ENCODE measurements at regions not wholly inside any gene's neighbourhood (a gene's known extent, or its start where the extent isn't known, plus 50 kb on each side); places are given as distances from the start of the nearest gene placed in this dataset.

GRCh38 chr1:239583536-239583935 lies 197.2 kb downstream of the CHRM3 start:
- TF ChIP-seq CTCF (IDR thresholded peaks at IDR 0.05; ENCODE audit: low read length) (no peak), EZH2 (optimal IDR thresholded peaks at IDR 0.05; ENCODE audit: low read depth, low read length) (no peak), EZH2phosphoT487 (IDR thresholded peaks at IDR 0.05; ENCODE audit: low read length) (no peak)
